GM12878 (cell line): ENCODE measurements at regions not wholly inside any gene's neighbourhood (a gene's known extent, or its start where the extent isn't known, plus 50 kb on each side); places are given as distances from the start of the nearest gene placed in this dataset.

Experiments
- ATAC-seq: fragments of 200-7000 bp; cut with Tn5 transposase; 3 replicates; pipeline ENCODE4 v1.9.1; 2020; ENCODE audit warnings: mild to moderate bottlenecking, moderate library complexity
- BruUV-seq: library from RNA; stranded (reverse); fragments of 400-500 nt; replicated peaks from 2 replicates; lab custom pipeline; 2021; lab: Mats Ljungman, UMichigan
- CTCF ChIA-PET: fragments of 300-600 bp; sonication (Branson Sonifier 250); formaldehyde crosslinking; extraction: SDS; loops from one replicate; lab custom pipeline; 2021; ENCODE audit warnings: inconsistent platforms; lab: Yijun Ruan, JAX
- POLR2A ChIA-PET: fragments of 350-600 bp; formaldehyde crosslinking; extraction: SDS; loops from one replicate; lab custom pipeline; 2021; ENCODE audit warnings: inconsistent platforms; lab: Charles Lee
- RAD21 ChIA-PET: fragments of 300-600 bp; sonication (Branson Sonifier 250); formaldehyde crosslinking; loops from one replicate; lab custom pipeline; 2023; ENCODE audit warnings: antibody characterized with exemption; ENCODE audit not compliant: unreplicated experiment; lab: Charles Lee
- SMC1A ChIA-PET: fragments of 300-600 bp; sonication (Branson Sonifier 250); formaldehyde crosslinking; loops from one replicate; lab custom pipeline; 2023; ENCODE audit not compliant: unreplicated experiment, uncharacterized antibody; lab: Charles Lee
- DNase-seq: peaks from one replicate; pipeline ENCODE4 v3.0.0-alpha.2; 2011; ENCODE audit warnings: low read depth, low spot score
- FAIRE-seq: peaks from 3 replicates; lab custom pipeline; 2011; peaks lifted over from hg19 to GRCh38; lab: Jason Lieb, UNC
- H2AFZ ChIP-seq: 2 replicates; pipeline ENCODE4 v1.6.0; 2011; ENCODE audit warnings: low read depth, low read length, control low read depth; ENCODE audit not compliant: control insufficient read depth
- H3K27ac ChIP-seq: 2 replicates; pipeline ENCODE4 v1.5.1; 2011; ENCODE audit warnings: control low read depth; ENCODE audit not compliant: control insufficient read depth, insufficient read depth
- H3K27me3 ChIP-seq, 2 experiments: replicated peaks in 1 of 2; 2 replicates each; pipeline versions ENCODE4 v1.6.0 to v1.6.1; 2011; ENCODE audit warnings: low read length in 1 of 2; ENCODE audit not compliant: control insufficient read depth in 2 of 2, insufficient read depth in 2 of 2
- H3K36me3 ChIP-seq, 2 experiments: 2 replicates each; pipeline ENCODE4 v1.5.1; 2011; ENCODE audit warnings: low read length in 1 of 2; ENCODE audit not compliant: control insufficient read depth in 2 of 2, insufficient read depth in 2 of 2
- H3K4me1 ChIP-seq: 2 replicates; pipeline ENCODE4 v1.6.1; 2011; ENCODE audit warnings: mild to moderate bottlenecking, low read length, moderate library complexity, mixed read lengths; ENCODE audit not compliant: control insufficient read depth, insufficient read depth
- H3K4me2 ChIP-seq: 2 replicates; pipeline ENCODE4 v1.6.0; 2011; ENCODE audit warnings: control low read depth; ENCODE audit not compliant: control insufficient read depth, insufficient read depth
- H3K4me3 ChIP-seq: fragments of 200-600 bp; sonication (generic); 2 replicates; pipeline ENCODE4 v1.5.1; 2016
- H3K79me2 ChIP-seq: 2 replicates; pipeline ENCODE4 v1.6.0; 2011; ENCODE audit warnings: low read length; ENCODE audit not compliant: control insufficient read depth, insufficient read depth
- H3K9ac ChIP-seq: 2 replicates; pipeline ENCODE4 v1.8.0; 2011; ENCODE audit warnings: low read length, control low read depth, mixed read lengths; ENCODE audit not compliant: control insufficient read depth, insufficient read depth
- H3K9me3 ChIP-seq: replicated peaks from 3 replicates; pipeline ENCODE4 v1.5.1; 2011; ENCODE audit warnings: mild to moderate bottlenecking, low read length; ENCODE audit not compliant: control insufficient read depth, insufficient read depth
- H4K20me1 ChIP-seq: 2 replicates; pipeline ENCODE4 v1.6.0; 2011; ENCODE audit not compliant: control insufficient read depth, insufficient read depth
- BMI1 ChIP-seq: fragments of 450-650 bp; IDR thresholded peaks from 2 replicates; pipeline ENCODE4 v1.6.1; 2016; ENCODE audit warnings: mild to moderate bottlenecking, moderate library complexity, borderline replicate concordance
- CEBPB ChIP-seq, 2 experiments: fragments of 150-350 bp in 1 of 2; IDR thresholded peaks; 2 replicates each; pipeline ENCODE4 v1.6.1; 2012 to 2014; ENCODE audit warnings: low read depth in 2 of 2, low read length in 2 of 2, borderline replicate concordance in 1 of 2, inconsistent platforms in 1 of 2
- FOXK2 ChIP-seq: fragments of 450-650 bp; IDR thresholded peaks from 2 replicates; pipeline ENCODE4 v1.6.1; 2017; ENCODE audit warnings: mild to moderate bottlenecking, moderate library complexity
- HDAC2 ChIP-seq: fragments of 200-600 bp; sonication (generic); IDR thresholded peaks from 2 replicates; pipeline ENCODE4 v1.6.1; 2017
- MEF2A ChIP-seq: IDR thresholded peaks from 2 replicates; pipeline ENCODE4 v1.6.1; 2011; ENCODE audit warnings: low read depth, mild to moderate bottlenecking, low read length, moderate library complexity; ENCODE audit not compliant: insufficient read depth
- MEF2B ChIP-seq: fragments of 450-650 bp; IDR thresholded peaks from 2 replicates; pipeline ENCODE4 v1.6.1; 2018; ENCODE audit warnings: mild to moderate bottlenecking, moderate library complexity; ENCODE audit not compliant: partially characterized antibody, poor library complexity, severe bottlenecking
- NFYB ChIP-seq: IDR thresholded peaks from 2 replicates; pipeline ENCODE4 v1.6.1; 2011; ENCODE audit warnings: low read depth, mild to moderate bottlenecking, low read length, improper control_type of control experiment, moderate library complexity; ENCODE audit not compliant: insufficient read depth
- POLR2AphosphoS5 ChIP-seq: IDR thresholded peaks from 2 replicates; pipeline ENCODE4 v1.6.1; 2011; ENCODE audit warnings: mild to moderate bottlenecking, low read length, inconsistent platforms
- RB1 ChIP-seq: fragments of 450-650 bp; formaldehyde crosslinking; IDR thresholded peaks from 2 replicates; pipeline ENCODE4 v1.6.1; 2017; ENCODE audit warnings: mild to moderate bottlenecking, borderline replicate concordance
- STAT3 ChIP-seq: IDR thresholded peaks from 2 replicates; pipeline ENCODE4 v1.6.1; 2011; ENCODE audit warnings: low read depth, low read length, improper control_type of control experiment
- ZBTB4 ChIP-seq: fragments of 450-650 bp; formaldehyde crosslinking; IDR thresholded peaks from 2 replicates; pipeline ENCODE4 v1.4.0; 2022; ENCODE audit warnings: mild to moderate bottlenecking, moderate library complexity
- ZNF622 ChIP-seq: fragments of 450-650 bp; IDR thresholded peaks from 2 replicates; pipeline ENCODE4 v1.6.1; 2017; ENCODE audit warnings: mild to moderate bottlenecking, inconsistent platforms
- WGBS: methylation state at CpG from one replicate; pipeline ENCODE4 v1.1.6; 2016; ENCODE audit warnings: low lambda C conversion rate; ENCODE audit not compliant: insufficient replicate concordance, insufficient coverage; ENCODE audit errors: missing lambda C conversion rate; 5-methylcytosine and 5-hydroxymethylcytosine counted together
- in situ Hi-C: fragments of 300-500 bp; cut with MboI; formaldehyde crosslinking; loops from 9 replicates; pipeline ENCODE4 v1.14.3; 2018; ENCODE audit warnings: mixed read lengths
- intact Hi-C: fragments of 100-400 bp; cut with micrococcal nuclease; formaldehyde crosslinking; loops from one replicate; pipeline ENCODE4 v1.14.2; 2022; ENCODE audit not compliant: unreplicated experiment

- SMC1A ChIA-PET = interaction anchor here (0.8 to 1.2 kb wide), 5 partner anchors 12 to 140 kb away, joined by 3 to 4 read pairs (median 3); no protein-coding TSS in a partner anchor
- POLR2A ChIA-PET = no interaction called here
- WGBS = 22% methylated on average over 5 of the region's 5 CpGs
- no peaks in the 10 kb centered on the region; the same call in 2 of the 3 replicates for H3K9me3 ChIP-seq
- RAD21 ChIA-PET = no interaction called here
- no TSS peak for BruUV-seq
- H3K36me3 ChIP-seq = no peaks in the 10 kb centered on the region
- no peaks in the 10 kb centered on the region for H4K20me1 ChIP-seq
- H3K4me3 ChIP-seq = no peak overlapping the region
- intact Hi-C loops = no loop called here
- no peak overlapping the region for H3K9ac ChIP-seq
- in situ Hi-C loops = no loop called here
- TF ChIP-seq POLR2AphosphoS5 (no peak), CEBPB (IDR thresholded peaks at IDR 0.05; ENCODE audit: borderline replicate concordance in 1 of 2, low read depth in 2 of 2, low read length in 2 of 2) (no peak), MEF2A (no peak), RB1 (no peak), BMI1 (no peak), ZBTB4 (CRISPR knock-in tag) (no peak), ZNF622 (no peak), MEF2B (no peak), FOXK2 (no peak), NFYB (no peak), STAT3 (no peak), HDAC2 (no peak)
- CTCF ChIA-PET = no interaction called here
- FAIRE-seq = no peak
- H3K79me2 ChIP-seq = no peaks in the 10 kb centered on the region
- no peak overlapping the region for H3K4me2 ChIP-seq
- H3K27me3 ChIP-seq = no peaks in the 10 kb centered on the region
- no peaks in the 10 kb centered on the region for H3K4me1 ChIP-seq
- no peak overlapping the region for H2AFZ ChIP-seq
- no peak overlapping the region for H3K27ac ChIP-seq
- DNase-seq = no peak
- no peak for ATAC-seq
Observed at GRCh38 chr5:6140219-6140618, 238.1 kb downstream of the MED10 start.
